ENCODE measurements at regions not wholly inside any gene's neighbourhood (a gene's known extent, or its start where the extent isn't known, plus 50 kb on each side); places are given as distances from the start of the nearest gene placed in this dataset.

- TF ChIP-seq POLR2A (IDR thresholded peaks at IDR 0.05), result no peak
- no peak for TF ChIP-seq CTCF (IDR thresholded peaks at IDR 0.05)
Measured at GRCh38 chr3:59692117-59692516, 642.3 kb upstream of the CFAP20DC start.
